Sigmoid colon (tissue), 4 donors: ENCODE measurements at regions not wholly inside any gene's neighbourhood (a gene's known extent, or its start where the extent isn't known, plus 50 kb on each side); places are given as distances from the start of the nearest gene placed in this dataset.

Experiments used
- EP300 ChIP-seq, 4 donors: sonication (generic); formaldehyde crosslinking; IDR thresholded peaks; one replicate each; pipeline ENCODE4 v1.6.1; 2017; ENCODE audit warnings: antibody characterized with exemption in 4 of 4
- POLR2A ChIP-seq, 2 donors: fragments of 450-650 bp; IDR thresholded peaks; one replicate each; pipeline ENCODE4 v1.6.1; 2016; ENCODE audit warnings: antibody characterized with exemption in 2 of 2, mild to moderate bottlenecking in 2 of 2, moderate library complexity in 2 of 2
- POLR2AphosphoS5 ChIP-seq, 4 donors: sonication (generic); formaldehyde crosslinking; IDR thresholded peaks; one replicate each; pipeline ENCODE4 v1.6.1; 2017; ENCODE audit warnings: antibody characterized with exemption in 4 of 4
- TF ChIP-seq, protein P1 (sequence below), 4 experiments: fragments of 450-650 bp in 3 of 4; fragments of 200-600 bp in 1 of 4; IDR thresholded peaks; one replicate each; pipeline ENCODE4 v1.5.1; 2016 to 2019; ENCODE audit warnings: antibody characterized with exemption in 4 of 4, mild to moderate bottlenecking in 3 of 4, moderate library complexity in 2 of 4

DNA sequence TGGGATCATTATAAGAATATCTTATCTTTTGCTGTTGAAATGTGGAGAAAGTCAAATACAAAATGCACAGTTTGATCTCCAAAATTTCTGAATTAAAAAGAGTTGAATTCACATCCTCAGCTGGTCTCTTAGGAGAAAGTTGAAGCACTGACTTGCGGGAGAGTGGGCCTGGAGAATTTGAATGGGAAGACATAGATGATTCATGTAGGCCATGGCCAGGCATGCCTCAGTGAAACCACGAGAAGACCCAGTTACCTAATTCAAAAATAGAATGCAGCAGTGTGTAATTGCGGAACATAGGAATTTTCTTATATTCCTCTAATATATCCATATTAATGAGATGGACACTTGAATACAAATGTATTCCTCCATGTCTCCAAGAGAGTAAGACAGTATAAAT is 53.0 kb upstream of the DTNBP1 start:
- TF ChIP-seq, protein P1, sequence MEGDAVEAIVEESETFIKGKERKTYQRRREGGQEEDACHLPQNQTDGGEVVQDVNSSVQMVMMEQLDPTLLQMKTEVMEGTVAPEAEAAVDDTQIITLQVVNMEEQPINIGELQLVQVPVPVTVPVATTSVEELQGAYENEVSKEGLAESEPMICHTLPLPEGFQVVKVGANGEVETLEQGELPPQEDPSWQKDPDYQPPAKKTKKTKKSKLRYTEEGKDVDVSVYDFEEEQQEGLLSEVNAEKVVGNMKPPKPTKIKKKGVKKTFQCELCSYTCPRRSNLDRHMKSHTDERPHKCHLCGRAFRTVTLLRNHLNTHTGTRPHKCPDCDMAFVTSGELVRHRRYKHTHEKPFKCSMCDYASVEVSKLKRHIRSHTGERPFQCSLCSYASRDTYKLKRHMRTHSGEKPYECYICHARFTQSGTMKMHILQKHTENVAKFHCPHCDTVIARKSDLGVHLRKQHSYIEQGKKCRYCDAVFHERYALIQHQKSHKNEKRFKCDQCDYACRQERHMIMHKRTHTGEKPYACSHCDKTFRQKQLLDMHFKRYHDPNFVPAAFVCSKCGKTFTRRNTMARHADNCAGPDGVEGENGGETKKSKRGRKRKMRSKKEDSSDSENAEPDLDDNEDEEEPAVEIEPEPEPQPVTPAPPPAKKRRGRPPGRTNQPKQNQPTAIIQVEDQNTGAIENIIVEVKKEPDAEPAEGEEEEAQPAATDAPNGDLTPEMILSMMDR (IDR thresholded peaks at IDR 0.05) = no peak
- TF ChIP-seq POLR2AphosphoS5 (IDR thresholded peaks at IDR 0.05) = no peak
- no peak for TF ChIP-seq POLR2A (IDR thresholded peaks at IDR 0.05)
- TF ChIP-seq EP300 (IDR thresholded peaks at IDR 0.05) = no peak
